Left ventricle myocardium superior (tissue), 1 donor: ENCODE measurements at regions not wholly inside any gene's neighbourhood (a gene's known extent, or its start where the extent isn't known, plus 50 kb on each side); places are given as distances from the start of the nearest gene placed in this dataset. TPM values are rescaled to one million over a fixed set of nuclear protein-coding genes. Genes with fewer than 3 reads are reported as not detected.
A peak's percentile ranks its signal among the peaks of the same experiment; 100 is the strongest.
"Not testable (repeated sequence)": the region's sequence is repeated elsewhere in the genome, so short reads cannot be mapped to it uniquely, and the experiment has no call there.

Experiments used
- ATAC-seq: fragments of 200-7000 bp; cut with Tn5 transposase; one replicate; pipeline ENCODE4 v1.9.1; 2020; ENCODE audit warnings: mild to moderate bottlenecking, moderate library complexity
- DNase-seq: peaks from one replicate; pipeline ENCODE4 v3.0.0-alpha.2; 2020
- intact Hi-C: fragments of 100-400 bp; cut with micrococcal nuclease; formaldehyde crosslinking; loops from one replicate; pipeline ENCODE4 v1.11.0; 2022
- microRNA-seq: library from miRNA; unstranded; fragments of <30 nt; microRNA quantifications from one replicate; pipeline ENCODE4 v1.2.0, GENCODE V29; 2020; ENCODE audit warnings: borderline number of aligned reads
- donor health status: DM: no; HTN: yes; CAD: no; lungs with severe emphysema.

DNA sequence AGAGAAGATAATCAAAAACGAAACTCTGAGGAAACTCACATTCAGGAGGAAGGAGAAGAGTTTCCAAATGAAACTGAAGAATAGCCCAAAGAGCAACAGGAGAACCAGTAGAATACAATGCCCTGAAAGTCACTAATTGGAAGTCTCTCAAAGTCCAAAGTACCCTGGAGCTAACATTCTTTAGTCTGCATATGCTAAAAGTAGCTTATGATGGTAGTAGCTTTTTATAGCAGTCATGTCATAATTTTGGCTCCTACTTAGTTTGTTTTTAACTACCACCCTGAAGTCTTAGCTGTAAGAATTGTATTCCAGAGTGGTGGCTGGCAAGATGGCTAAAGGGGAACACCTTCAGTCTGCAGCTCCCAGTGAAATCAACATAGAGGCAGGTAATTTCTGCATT, 100.3 kb upstream of the FGF16 start:
- intact Hi-C loops: no loop called here
- peak; percentile 88 for ATAC-seq

DNA sequence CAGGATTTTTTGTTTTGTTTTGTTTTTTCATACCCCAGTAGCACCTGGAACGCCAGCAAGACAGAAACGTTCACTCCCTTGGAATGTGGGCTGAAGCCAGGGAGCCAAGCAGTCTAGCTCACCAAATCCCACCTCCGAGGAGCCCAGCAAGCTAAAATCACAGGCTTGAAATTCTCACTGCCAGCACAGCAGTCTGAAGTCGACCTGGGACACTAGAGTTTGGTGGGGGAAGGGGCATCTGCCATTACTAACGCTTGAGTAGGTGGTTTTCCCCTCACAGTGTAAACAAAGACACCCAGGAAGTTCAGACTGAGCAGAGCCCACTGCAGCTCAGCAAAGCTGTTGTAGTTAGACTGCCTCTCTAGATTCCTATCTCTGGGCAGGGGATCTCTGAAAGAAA, 99.6 kb upstream of the FGF16 start:
- DNase-seq (no peak), ATAC-seq (no peak)
- intact Hi-C loops: no loop called here

More for the DNA sequence above, 100.3 kb upstream of the FGF16 start:
- DNase-seq: no peak

DNA sequence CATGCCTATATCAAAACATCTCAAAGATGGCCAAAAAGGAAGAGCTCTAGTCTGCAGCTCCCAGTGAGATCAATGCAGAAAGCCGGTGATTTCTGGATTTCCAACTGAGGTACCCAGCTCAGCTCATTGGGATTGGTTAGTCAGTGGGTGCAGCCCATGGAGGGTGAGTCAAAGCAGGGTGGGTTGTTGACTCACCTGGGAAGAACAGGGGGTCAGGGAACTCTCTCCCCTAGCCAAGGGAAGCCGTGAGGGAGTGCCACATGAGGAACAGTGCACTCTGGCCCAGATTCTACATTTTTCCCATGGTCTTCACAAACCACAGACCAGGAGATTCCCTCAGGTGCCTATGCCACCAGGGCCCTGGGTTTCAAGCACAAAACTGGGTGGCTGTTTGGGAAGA, 57.3 kb upstream of the FGF16 start:
- DNase-seq (no peak), ATAC-seq (no peak)
- intact Hi-C loops: no loop called here

GRCh38 chrX:77390365-77390764, 56.8 kb upstream of the FGF16 start:
- DNase-seq, ATAC-seq, intact Hi-C loops: not testable (repeated sequence)

DNA sequence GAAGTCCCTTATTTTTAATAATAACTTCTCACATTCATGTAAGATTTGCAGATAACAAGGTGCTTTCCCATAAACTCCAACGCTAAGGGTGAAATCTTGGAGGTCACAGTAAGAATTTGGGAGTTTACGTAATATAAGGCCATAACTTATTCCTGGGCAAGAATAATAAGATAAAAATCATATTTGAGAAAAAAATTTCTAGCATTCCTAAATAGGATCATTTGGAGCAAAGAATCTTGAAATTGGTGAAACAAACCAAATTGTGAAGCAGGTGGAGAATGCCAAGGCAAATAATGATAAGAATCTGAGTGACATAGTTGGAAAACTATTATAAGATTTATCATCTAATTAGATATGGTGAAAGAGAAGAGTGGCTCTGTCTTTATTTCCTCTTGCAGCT, 50.4 kb upstream of the FGF16 start:
- no peak for DNase-seq
- no peak for ATAC-seq
- intact Hi-C loops: no loop called here

Small RNA genes lying in the stretch of these regions (microRNA-seq; reads per million reads assigned to microRNA genes)
- not detected for gene MIR325
- gene MIR384: not detected
